Adrenal gland (tissue), 9 donors: ENCODE measurements at regions not wholly inside any gene's neighbourhood (a gene's known extent, or its start where the extent isn't known, plus 50 kb on each side); places are given as distances from the start of the nearest gene placed in this dataset.
"Not testable (repeated sequence)": the region's sequence is repeated elsewhere in the genome, so short reads cannot be mapped to it uniquely, and the experiment has no call there.

Experiments used
- DNase-seq, 7 donors: peaks; one replicate each; pipeline ENCODE4 v3.0.0-alpha.2; 2019 to 2020
- H3K27ac ChIP-seq, 5 donors: fragments of 200-600 bp; sonication (generic) in 4 of 5; 1 replicate in 3 of 5; 2 replicates in 2 of 5; pipeline versions ENCODE4 v1.5.1 to v1.8.0; 2016 to 2020; ENCODE audit warnings: mild to moderate bottlenecking in 1 of 5
- H3K27me3 ChIP-seq: fragments of 200-600 bp; 2 replicates; pipeline ENCODE4 v1.8.0; 2021
- H3K36me3 ChIP-seq, 2 donors: fragments of 200-600 bp; replicated peaks in 1 of 2; 1 replicate in 1 of 2; 2 replicates in 1 of 2; pipeline versions ENCODE4 v1.5.1 to v1.8.0; 2018 to 2022
- H3K4me1 ChIP-seq, 2 donors: fragments of 200-600 bp; replicated peaks in 1 of 2; 1 replicate in 1 of 2; 2 replicates in 1 of 2; pipeline versions ENCODE4 v1.5.1 to v1.8.0; 2018 to 2021
- H3K4me3 ChIP-seq, 4 donors: fragments of 200-600 bp; sonication (generic) in 3 of 4; one replicate each; pipeline ENCODE4 v1.5.1; 2016 to 2018
- H3K9me3 ChIP-seq, 3 donors: fragments of 200-600 bp; sonication (generic) in 1 of 3; replicated peaks in 1 of 3; 1 replicate in 2 of 3; 2 replicates in 1 of 3; pipeline versions ENCODE4 v1.5.1 to v1.8.0; 2016 to 2021
- POLR2A ChIP-seq, 2 donors: fragments of 450-650 bp; IDR thresholded peaks; one replicate each; pipeline ENCODE4 v1.6.1; 2017; ENCODE audit warnings: antibody characterized with exemption in 2 of 2, mild to moderate bottlenecking in 2 of 2, moderate library complexity in 1 of 2
- WGBS, 4 donors: extraction: QIAGEN DNeasy Blood & Tissue Kit in 2 of 4; methylation state at CpG; one replicate each; pipeline versions ENCODE4 v1.1.5 to v1.1.7; 2013 to 2017; 5-methylcytosine and 5-hydroxymethylcytosine counted together
- intact Hi-C, 2 donors: fragments of 100-400 bp; cut with DNase I; formaldehyde crosslinking; loops; one replicate each; pipeline versions ENCODE4 v1.14.1 to v1.15.0; 2022 to 2023
- TF ChIP-seq, protein P1 (sequence below), 6 experiments: fragments of 450-650 bp in 4 of 6; fragments of 200-600 bp in 2 of 6; sonication (generic) in 1 of 6; IDR thresholded peaks; 1 replicate in 5 of 6; 2 replicates in 1 of 6; pipeline versions ENCODE4 v1.5.1 to v1.8.0; 2016 to 2021; ENCODE audit warnings: antibody characterized with exemption in 6 of 6, mild to moderate bottlenecking in 2 of 6, moderate library complexity in 1 of 6
- donor health status: healthy with polysubstance abuse.
- donor health status: Bipolar disorder and iron deficiency.
- donor health status: DM: yes; HTN: yes; CAD: no.
- donor health status: DM: no; HTN: no; CAD: no.
- donor health status: DM: no; HTN: no; CAD: no.

GRCh38 chr5:68067976-68068603 is 147.5 kb upstream of the PIK3R1 start:
- no peak for DNase-seq
- TF ChIP-seq, protein P1, sequence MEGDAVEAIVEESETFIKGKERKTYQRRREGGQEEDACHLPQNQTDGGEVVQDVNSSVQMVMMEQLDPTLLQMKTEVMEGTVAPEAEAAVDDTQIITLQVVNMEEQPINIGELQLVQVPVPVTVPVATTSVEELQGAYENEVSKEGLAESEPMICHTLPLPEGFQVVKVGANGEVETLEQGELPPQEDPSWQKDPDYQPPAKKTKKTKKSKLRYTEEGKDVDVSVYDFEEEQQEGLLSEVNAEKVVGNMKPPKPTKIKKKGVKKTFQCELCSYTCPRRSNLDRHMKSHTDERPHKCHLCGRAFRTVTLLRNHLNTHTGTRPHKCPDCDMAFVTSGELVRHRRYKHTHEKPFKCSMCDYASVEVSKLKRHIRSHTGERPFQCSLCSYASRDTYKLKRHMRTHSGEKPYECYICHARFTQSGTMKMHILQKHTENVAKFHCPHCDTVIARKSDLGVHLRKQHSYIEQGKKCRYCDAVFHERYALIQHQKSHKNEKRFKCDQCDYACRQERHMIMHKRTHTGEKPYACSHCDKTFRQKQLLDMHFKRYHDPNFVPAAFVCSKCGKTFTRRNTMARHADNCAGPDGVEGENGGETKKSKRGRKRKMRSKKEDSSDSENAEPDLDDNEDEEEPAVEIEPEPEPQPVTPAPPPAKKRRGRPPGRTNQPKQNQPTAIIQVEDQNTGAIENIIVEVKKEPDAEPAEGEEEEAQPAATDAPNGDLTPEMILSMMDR (IDR thresholded peaks at IDR 0.05) = no peak
- TF ChIP-seq POLR2A (IDR thresholded peaks at IDR 0.05) = no peak
- Histone ChIP-seq H3K4me1 (peaks cover 0 to 3% of the 10 kb centered on the region in 2 donors), H3K4me3 (no peak overlapping the region), H3K9me3 (peaks cover 0 to 11% (median 0%) of the 10 kb centered on the region in 3 donors), H3K27me3 (no peaks in the 10 kb centered on the region), H3K36me3 (no peaks in the 10 kb centered on the region), H3K27ac (peak overlapping the region in 1 of 5 donors; percentile 21)
- intact Hi-C loops = no loop called here
- WGBS, 4 donors = 77 to 86% (median 83%) methylated on average over 5 of the region's 5 CpGs

- TF ChIP-seq POLR2A (IDR thresholded peaks at IDR 0.05) = no peak
- TF ChIP-seq, protein P1 (IDR thresholded peaks at IDR 0.05) = no peak
- Histone ChIP-seq H3K4me3 (no peak overlapping the region), H3K36me3 (no peaks in the 10 kb centered on the region), H3K4me1 (peaks cover 0 to 3% of the 10 kb centered on the region in 2 donors), H3K9me3 (peaks cover 0 to 11% (median 0%) of the 10 kb centered on the region in 3 donors), H3K27me3 (no peaks in the 10 kb centered on the region), H3K27ac (peak overlapping the region in 2 of 5 donors; percentile 7 to 20)
- 22 to 36% (median 28%) methylated on average over 1 of the region's 1 CpG for WGBS, 4 donors
- no peak for DNase-seq
- intact Hi-C loops = no loop called here
Measured at GRCh38 chr5:68067291-68067690, 148.3 kb upstream of the PIK3R1 start.

GRCh38 chr5:68066277-68066955 is 149.1 kb upstream of the PIK3R1 start:
- Histone ChIP-seq H3K36me3 (no peaks in the 10 kb centered on the region), H3K4me3 (no peak overlapping the region), H3K9me3 (peaks cover 0 to 11% (median 0%) of the 10 kb centered on the region in 3 donors), H3K27me3 (no peaks in the 10 kb centered on the region), H3K4me1 (peaks cover 0 to 3% of the 10 kb centered on the region in 2 donors), H3K27ac (peak overlapping the region in 1 of 5 donors; percentile 7)
- WGBS, 4 donors = 66 to 86% (median 76%) methylated on average over 3 of the region's 3 CpGs
- no peak for TF ChIP-seq POLR2A (IDR thresholded peaks at IDR 0.05)
- TF ChIP-seq, protein P1 (IDR thresholded peaks at IDR 0.05) = no peak
- intact Hi-C loops = no loop called here
- DNase-seq = no peak

DNA sequence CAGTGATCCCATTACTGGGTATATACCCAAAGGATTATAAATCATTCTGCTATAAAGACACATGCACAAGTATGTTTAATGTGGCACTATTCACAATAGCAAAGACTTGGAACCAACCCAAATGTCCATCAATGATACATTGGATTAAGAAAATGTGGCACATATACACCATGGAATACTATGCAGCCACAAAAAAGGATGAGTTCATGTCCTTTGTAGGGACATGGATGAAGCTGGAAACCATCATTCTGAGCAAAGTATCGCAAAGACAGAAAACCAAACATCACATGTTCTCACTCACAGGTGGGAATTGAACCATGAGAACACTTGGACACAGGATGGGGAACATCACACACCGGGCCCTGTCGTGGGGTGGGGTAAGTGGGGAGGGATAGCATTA is 150.2 kb upstream of the PIK3R1 start:
- intact Hi-C loops, H3K4me1 ChIP-seq, DNase-seq, H3K36me3 ChIP-seq, H3K27ac ChIP-seq, H3K4me3 ChIP-seq, H3K27me3 ChIP-seq: not testable (repeated sequence)
- peaks cover 0 to 11% (median 0%) of the 10 kb centered on the region in 3 donors for H3K9me3 ChIP-seq
- 87 to 96% (median 94%) methylated on average over 3 of the region's 3 CpGs for WGBS, 4 donors
